WTC11 (cell line): ENCODE measurements at regions not wholly inside any gene's neighbourhood (a gene's known extent, or its start where the extent isn't known, plus 50 kb on each side); places are given as distances from the start of the nearest gene placed in this dataset.

Experiments used
- ATAC-seq: fragments of 200-7000 bp; cut with Tn5 transposase; 2 replicates; pipeline ENCODE4 v1.10.0; 2021; ENCODE audit warnings: mild to moderate bottlenecking, moderate library complexity
- CTCF ChIA-PET: fragments of 300-600 bp; sonication (Branson Sonifier 250); formaldehyde crosslinking; loops from one replicate; lab custom pipeline; 2021; ENCODE audit warnings: antibody characterized with exemption; lab: Charles Lee
- POLR2A ChIA-PET: fragments of 350-600 bp; sonication (Branson Sonifier 250); formaldehyde crosslinking; loops from one replicate; lab custom pipeline; 2021; ENCODE audit warnings: antibody characterized with exemption; lab: Charles Lee
- DNase-seq: peaks from one replicate; pipeline ENCODE4 v3.0.0; 2021; ENCODE audit warnings: low spot score
- H3K27ac Mint-ChIP-seq: 2 replicates; pipeline ENCODE4 v1.8.0; 2021; ENCODE audit warnings: mixed read lengths
- H3K27me3 Mint-ChIP-seq: 2 replicates; pipeline ENCODE4 v1.8.0; 2021; ENCODE audit warnings: low read depth, mild to moderate bottlenecking, moderate library complexity, mixed read lengths
- H3K36me3 Mint-ChIP-seq: 2 replicates; pipeline ENCODE4 v1.8.0; 2021; ENCODE audit warnings: mixed read lengths
- H3K4me1 Mint-ChIP-seq: 2 replicates; pipeline ENCODE4 v1.8.0; 2022; ENCODE audit warnings: mixed read lengths
- H3K4me3 Mint-ChIP-seq: 2 replicates; pipeline ENCODE4 v1.8.0; 2021; ENCODE audit warnings: mild to moderate bottlenecking, moderate library complexity, mixed read lengths
- H3K9me3 Mint-ChIP-seq: 2 replicates; pipeline ENCODE4 v1.8.0; 2021; ENCODE audit warnings: mixed read lengths
- FOXK1 ChIP-seq: sonication (generic); formaldehyde crosslinking; IDR thresholded peaks from 2 replicates; pipeline ENCODE4 v1.8.0; 2022; ENCODE audit warnings: mild to moderate bottlenecking, moderate library complexity, missing genetic modification reagents
- FOXP1 ChIP-seq: sonication (generic); formaldehyde crosslinking; IDR thresholded peaks from 2 replicates; pipeline ENCODE4 v1.8.0; 2022; ENCODE audit warnings: missing genetic modification reagents, mild to moderate bottlenecking, moderate library complexity, borderline replicate concordance
- KAT7 ChIP-seq: sonication (generic); formaldehyde crosslinking; IDR thresholded peaks from 2 replicates; pipeline ENCODE4 v1.8.1; 2023; ENCODE audit warnings: missing genetic modification reagents, mild to moderate bottlenecking, borderline replicate concordance
- MXD4 ChIP-seq: fragments of 250-450 bp; sonication (Bioruptor Pico); IDR thresholded peaks from 2 replicates; pipeline ENCODE4 v1.8.0; 2021; ENCODE audit warnings: mild to moderate bottlenecking, moderate library complexity, borderline replicate concordance
- NFYB ChIP-seq: sonication (generic); formaldehyde crosslinking; conservative IDR thresholded peaks from 2 replicates; pipeline ENCODE4 v1.8.0; 2022; ENCODE audit warnings: low read depth, missing genetic modification reagents
- NR1H2 ChIP-seq: sonication (generic); formaldehyde crosslinking; IDR thresholded peaks from 2 replicates; pipeline ENCODE4 v1.9.0; 2021; ENCODE audit warnings: mild to moderate bottlenecking, moderate library complexity, missing genetic modification reagents
- OVOL2 ChIP-seq: fragments of 250-450 bp; sonication (Bioruptor Pico); IDR thresholded peaks from 2 replicates; pipeline ENCODE4 v1.9.0; 2021; ENCODE audit warnings: mild to moderate bottlenecking, borderline replicate concordance
- TEAD4 ChIP-seq: sonication (generic); formaldehyde crosslinking; IDR thresholded peaks from 2 replicates; pipeline ENCODE4 v1.8.0; 2022; ENCODE audit warnings: mild to moderate bottlenecking, missing genetic modification reagents
- ZNF317 ChIP-seq: sonication (generic); formaldehyde crosslinking; IDR thresholded peaks from 2 replicates; pipeline ENCODE4 v1.8.1; 2023; ENCODE audit warnings: low read depth, mild to moderate bottlenecking, moderate library complexity, missing genetic modification reagents, borderline replicate concordance
- TF ChIP-seq, protein P1 (sequence below): sonication (generic); formaldehyde crosslinking; IDR thresholded peaks from 2 replicates; pipeline ENCODE4 v1.8.0; 2023; ENCODE audit warnings: missing genetic modification reagents, mild to moderate bottlenecking, borderline replicate concordance
- TF ChIP-seq, protein P2 (sequence below): fragments of 250-450 bp; sonication (Bioruptor Pico); IDR thresholded peaks from 2 replicates; pipeline ENCODE4 v1.9.0; 2021; ENCODE audit warnings: mild to moderate bottlenecking
- TF ChIP-seq, protein P3 (sequence below): sonication (generic); formaldehyde crosslinking; IDR thresholded peaks from 2 replicates; pipeline ENCODE4 v1.8.1; 2022; ENCODE audit warnings: mild to moderate bottlenecking, missing genetic modification reagents, moderate library complexity, borderline replicate concordance
- TF ChIP-seq, protein P4 (sequence below): sonication (generic); formaldehyde crosslinking; IDR thresholded peaks from 2 replicates; pipeline ENCODE4 v1.8.1; 2023; ENCODE audit warnings: mild to moderate bottlenecking, missing genetic modification reagents, moderate library complexity
- TF ChIP-seq, protein P5 (sequence below): fragments of 250-450 bp; sonication (Bioruptor Pico); IDR thresholded peaks from 2 replicates; pipeline ENCODE4 v2.1.2; 2022; ENCODE audit warnings: mild to moderate bottlenecking, moderate library complexity

DNA sequence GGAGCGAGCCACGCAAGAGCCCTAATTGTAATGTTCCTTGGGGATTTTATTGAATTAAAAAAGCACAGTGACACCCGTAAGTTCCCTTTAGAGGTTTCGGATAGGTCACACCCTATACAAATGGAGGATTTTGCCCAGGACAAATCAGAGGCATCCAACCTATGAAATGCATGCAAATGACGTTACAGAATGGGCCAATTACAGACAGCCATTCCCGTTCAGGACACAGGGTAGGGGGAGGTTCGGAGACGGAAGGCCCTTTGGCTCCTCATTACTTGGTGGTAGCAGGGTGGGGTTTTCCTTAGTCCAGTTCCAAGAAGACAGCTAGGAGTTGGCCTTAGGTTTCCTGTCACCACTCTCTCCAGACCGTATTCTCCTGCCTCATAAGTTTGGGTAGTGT, 754.1 kb downstream of the IPMK start (continued):
- TF ChIP-seq, protein P1, sequence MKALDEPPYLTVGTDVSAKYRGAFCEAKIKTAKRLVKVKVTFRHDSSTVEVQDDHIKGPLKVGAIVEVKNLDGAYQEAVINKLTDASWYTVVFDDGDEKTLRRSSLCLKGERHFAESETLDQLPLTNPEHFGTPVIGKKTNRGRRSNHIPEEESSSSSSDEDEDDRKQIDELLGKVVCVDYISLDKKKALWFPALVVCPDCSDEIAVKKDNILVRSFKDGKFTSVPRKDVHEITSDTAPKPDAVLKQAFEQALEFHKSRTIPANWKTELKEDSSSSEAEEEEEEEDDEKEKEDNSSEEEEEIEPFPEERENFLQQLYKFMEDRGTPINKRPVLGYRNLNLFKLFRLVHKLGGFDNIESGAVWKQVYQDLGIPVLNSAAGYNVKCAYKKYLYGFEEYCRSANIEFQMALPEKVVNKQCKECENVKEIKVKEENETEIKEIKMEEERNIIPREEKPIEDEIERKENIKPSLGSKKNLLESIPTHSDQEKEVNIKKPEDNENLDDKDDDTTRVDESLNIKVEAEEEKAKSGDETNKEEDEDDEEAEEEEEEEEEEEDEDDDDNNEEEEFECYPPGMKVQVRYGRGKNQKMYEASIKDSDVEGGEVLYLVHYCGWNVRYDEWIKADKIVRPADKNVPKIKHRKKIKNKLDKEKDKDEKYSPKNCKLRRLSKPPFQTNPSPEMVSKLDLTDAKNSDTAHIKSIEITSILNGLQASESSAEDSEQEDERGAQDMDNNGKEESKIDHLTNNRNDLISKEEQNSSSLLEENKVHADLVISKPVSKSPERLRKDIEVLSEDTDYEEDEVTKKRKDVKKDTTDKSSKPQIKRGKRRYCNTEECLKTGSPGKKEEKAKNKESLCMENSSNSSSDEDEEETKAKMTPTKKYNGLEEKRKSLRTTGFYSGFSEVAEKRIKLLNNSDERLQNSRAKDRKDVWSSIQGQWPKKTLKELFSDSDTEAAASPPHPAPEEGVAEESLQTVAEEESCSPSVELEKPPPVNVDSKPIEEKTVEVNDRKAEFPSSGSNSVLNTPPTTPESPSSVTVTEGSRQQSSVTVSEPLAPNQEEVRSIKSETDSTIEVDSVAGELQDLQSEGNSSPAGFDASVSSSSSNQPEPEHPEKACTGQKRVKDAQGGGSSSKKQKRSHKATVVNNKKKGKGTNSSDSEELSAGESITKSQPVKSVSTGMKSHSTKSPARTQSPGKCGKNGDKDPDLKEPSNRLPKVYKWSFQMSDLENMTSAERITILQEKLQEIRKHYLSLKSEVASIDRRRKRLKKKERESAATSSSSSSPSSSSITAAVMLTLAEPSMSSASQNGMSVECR (CRISPR knock-in tag), result no peak
- TF ChIP-seq, protein P2, sequence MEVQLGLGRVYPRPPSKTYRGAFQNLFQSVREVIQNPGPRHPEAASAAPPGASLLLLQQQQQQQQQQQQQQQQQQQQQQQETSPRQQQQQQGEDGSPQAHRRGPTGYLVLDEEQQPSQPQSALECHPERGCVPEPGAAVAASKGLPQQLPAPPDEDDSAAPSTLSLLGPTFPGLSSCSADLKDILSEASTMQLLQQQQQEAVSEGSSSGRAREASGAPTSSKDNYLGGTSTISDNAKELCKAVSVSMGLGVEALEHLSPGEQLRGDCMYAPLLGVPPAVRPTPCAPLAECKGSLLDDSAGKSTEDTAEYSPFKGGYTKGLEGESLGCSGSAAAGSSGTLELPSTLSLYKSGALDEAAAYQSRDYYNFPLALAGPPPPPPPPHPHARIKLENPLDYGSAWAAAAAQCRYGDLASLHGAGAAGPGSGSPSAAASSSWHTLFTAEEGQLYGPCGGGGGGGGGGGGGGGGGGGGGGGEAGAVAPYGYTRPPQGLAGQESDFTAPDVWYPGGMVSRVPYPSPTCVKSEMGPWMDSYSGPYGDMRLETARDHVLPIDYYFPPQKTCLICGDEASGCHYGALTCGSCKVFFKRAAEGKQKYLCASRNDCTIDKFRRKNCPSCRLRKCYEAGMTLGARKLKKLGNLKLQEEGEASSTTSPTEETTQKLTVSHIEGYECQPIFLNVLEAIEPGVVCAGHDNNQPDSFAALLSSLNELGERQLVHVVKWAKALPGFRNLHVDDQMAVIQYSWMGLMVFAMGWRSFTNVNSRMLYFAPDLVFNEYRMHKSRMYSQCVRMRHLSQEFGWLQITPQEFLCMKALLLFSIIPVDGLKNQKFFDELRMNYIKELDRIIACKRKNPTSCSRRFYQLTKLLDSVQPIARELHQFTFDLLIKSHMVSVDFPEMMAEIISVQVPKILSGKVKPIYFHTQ (CRISPR knock-in tag), result no peak
- no peak for TF ChIP-seq MXD4 (CRISPR knock-in tag)
- TF ChIP-seq, protein P3, sequence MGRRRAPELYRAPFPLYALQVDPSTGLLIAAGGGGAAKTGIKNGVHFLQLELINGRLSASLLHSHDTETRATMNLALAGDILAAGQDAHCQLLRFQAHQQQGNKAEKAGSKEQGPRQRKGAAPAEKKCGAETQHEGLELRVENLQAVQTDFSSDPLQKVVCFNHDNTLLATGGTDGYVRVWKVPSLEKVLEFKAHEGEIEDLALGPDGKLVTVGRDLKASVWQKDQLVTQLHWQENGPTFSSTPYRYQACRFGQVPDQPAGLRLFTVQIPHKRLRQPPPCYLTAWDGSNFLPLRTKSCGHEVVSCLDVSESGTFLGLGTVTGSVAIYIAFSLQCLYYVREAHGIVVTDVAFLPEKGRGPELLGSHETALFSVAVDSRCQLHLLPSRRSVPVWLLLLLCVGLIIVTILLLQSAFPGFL (CRISPR knock-in tag), result no peak
- TF ChIP-seq NR1H2 (CRISPR knock-in tag), result no peak
- no peak for TF ChIP-seq TEAD4 (CRISPR knock-in tag)
- no peak for TF ChIP-seq NFYB (CRISPR knock-in tag)

DNA sequence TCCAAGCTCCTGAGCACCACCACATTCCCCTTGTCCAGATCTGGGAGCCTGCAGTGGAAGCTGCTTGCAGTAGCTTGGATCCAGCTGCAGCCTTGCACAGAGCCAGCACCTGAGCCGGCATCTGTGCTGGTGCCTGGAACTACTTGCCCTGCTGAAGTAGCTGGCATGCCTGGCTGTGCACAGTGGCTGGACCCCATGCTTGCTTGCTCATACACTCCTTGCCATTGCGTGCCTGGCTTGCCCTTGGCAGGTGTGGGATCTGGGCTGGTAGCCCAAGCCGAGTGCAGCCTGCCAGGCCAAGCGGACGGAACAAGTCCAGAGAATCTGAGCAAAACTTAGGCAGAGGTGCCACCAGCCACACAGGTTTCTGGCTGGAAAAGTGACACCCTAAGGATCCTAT, 759.9 kb downstream of the IPMK start:
- Mint-ChIP-seq H3K4me3 (no peak overlapping the region), H3K36me3 (peaks cover 4% of the 10 kb centered on the region; the same call in 1 of the 2 replicates), H3K4me1 (peaks cover 6% of the 10 kb centered on the region), H3K27me3 (no peaks in the 10 kb centered on the region), H3K27ac (no peak overlapping the region), H3K9me3 (peaks cover 10% of the 10 kb centered on the region)
- POLR2A ChIA-PET, result no interaction called here
- TF ChIP-seq ZNF317, result no peak
- no peak for TF ChIP-seq FOXK1 (CRISPR knock-in tag)
- TF ChIP-seq FOXP1 (CRISPR knock-in tag), result no peak
- TF ChIP-seq KAT7 (CRISPR knock-in tag), result no peak
- no peak for TF ChIP-seq OVOL2 (CRISPR knock-in tag)
- TF ChIP-seq, protein P4, sequence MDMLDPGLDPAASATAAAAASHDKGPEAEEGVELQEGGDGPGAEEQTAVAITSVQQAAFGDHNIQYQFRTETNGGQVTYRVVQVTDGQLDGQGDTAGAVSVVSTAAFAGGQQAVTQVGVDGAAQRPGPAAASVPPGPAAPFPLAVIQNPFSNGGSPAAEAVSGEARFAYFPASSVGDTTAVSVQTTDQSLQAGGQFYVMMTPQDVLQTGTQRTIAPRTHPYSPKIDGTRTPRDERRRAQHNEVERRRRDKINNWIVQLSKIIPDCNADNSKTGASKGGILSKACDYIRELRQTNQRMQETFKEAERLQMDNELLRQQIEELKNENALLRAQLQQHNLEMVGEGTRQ (CRISPR knock-in tag), result no peak
- TF ChIP-seq, protein P5, sequence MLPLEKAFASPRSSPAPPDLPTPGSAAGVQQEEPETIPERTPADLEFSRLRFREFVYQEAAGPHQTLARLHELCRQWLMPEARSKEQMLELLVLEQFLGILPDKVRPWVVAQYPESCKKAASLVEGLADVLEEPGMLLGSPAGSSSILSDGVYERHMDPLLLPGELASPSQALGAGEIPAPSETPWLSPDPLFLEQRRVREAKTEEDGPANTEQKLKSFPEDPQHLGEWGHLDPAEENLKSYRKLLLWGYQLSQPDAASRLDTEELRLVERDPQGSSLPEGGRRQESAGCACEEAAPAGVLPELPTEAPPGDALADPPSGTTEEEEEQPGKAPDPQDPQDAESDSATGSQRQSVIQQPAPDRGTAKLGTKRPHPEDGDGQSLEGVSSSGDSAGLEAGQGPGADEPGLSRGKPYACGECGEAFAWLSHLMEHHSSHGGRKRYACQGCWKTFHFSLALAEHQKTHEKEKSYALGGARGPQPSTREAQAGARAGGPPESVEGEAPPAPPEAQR (CRISPR knock-in tag), result no peak
- ATAC-seq, result no peak
- no peak for DNase-seq
- CTCF ChIA-PET, result no interaction called here
